ENCODE measurements at regions not wholly inside any gene's neighbourhood (a gene's known extent, or its start where the extent isn't known, plus 50 kb on each side); places are given as distances from the start of the nearest gene placed in this dataset.

DNA sequence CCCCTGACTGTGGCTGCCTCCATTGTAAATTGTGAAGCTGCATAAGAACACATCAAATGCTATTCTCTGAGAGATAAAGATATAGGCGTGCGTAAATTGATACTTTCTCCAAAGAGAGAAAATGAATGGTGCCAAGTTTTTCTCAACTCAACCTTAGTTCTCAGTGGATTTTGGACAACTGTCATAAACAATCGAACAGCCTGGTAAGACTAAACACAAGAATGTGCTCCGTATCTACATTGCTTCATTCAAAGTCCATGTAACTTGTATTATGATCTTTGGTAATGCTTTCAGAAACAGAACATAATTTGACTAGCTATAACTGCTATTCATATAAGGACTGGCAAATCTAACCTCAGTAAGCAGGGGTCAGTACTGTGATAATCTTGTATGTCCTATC, 429.1 kb downstream of the SEMA3D start:
- no peak for TF ChIP-seq SIN3A (IDR thresholded peaks at IDR 0.05; ENCODE audit: borderline replicate concordance, insufficient read depth, low read length)
- TF ChIP-seq POLR2AphosphoS5 (IDR thresholded peaks at IDR 0.05; ENCODE audit: low read depth, low read length): no peak
- TF ChIP-seq TAF1 (IDR thresholded peaks at IDR 0.05; ENCODE audit: borderline replicate concordance, insufficient read depth, low read length): no peak
- TF ChIP-seq, protein P1, sequence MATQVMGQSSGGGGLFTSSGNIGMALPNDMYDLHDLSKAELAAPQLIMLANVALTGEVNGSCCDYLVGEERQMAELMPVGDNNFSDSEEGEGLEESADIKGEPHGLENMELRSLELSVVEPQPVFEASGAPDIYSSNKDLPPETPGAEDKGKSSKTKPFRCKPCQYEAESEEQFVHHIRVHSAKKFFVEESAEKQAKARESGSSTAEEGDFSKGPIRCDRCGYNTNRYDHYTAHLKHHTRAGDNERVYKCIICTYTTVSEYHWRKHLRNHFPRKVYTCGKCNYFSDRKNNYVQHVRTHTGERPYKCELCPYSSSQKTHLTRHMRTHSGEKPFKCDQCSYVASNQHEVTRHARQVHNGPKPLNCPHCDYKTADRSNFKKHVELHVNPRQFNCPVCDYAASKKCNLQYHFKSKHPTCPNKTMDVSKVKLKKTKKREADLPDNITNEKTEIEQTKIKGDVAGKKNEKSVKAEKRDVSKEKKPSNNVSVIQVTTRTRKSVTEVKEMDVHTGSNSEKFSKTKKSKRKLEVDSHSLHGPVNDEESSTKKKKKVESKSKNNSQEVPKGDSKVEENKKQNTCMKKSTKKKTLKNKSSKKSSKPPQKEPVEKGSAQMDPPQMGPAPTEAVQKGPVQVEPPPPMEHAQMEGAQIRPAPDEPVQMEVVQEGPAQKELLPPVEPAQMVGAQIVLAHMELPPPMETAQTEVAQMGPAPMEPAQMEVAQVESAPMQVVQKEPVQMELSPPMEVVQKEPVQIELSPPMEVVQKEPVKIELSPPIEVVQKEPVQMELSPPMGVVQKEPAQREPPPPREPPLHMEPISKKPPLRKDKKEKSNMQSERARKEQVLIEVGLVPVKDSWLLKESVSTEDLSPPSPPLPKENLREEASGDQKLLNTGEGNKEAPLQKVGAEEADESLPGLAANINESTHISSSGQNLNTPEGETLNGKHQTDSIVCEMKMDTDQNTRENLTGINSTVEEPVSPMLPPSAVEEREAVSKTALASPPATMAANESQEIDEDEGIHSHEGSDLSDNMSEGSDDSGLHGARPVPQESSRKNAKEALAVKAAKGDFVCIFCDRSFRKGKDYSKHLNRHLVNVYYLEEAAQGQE (IDR thresholded peaks at IDR 0.05; ENCODE audit: insufficient read depth in 1 of 2, low read depth in 2 of 2, low read length in 2 of 2): no peak
- TF ChIP-seq FOXP2 (optimal IDR thresholded peaks at IDR 0.05; ENCODE audit: borderline replicate concordance, extremely low read depth, extremely low read length, insufficient read depth): no peak

Measured in PFSK-1 (cell line).